ENCODE measurements at regions not wholly inside any gene's neighbourhood (a gene's known extent, or its start where the extent isn't known, plus 50 kb on each side); places are given as distances from the start of the nearest gene placed in this dataset.

- Histone ChIP-seq H3K36me3 (ENCODE audit: control insufficient read depth, insufficient read depth, low read length) (no peaks in the 10 kb centered on the region), H3K27me3 (replicated peaks; ENCODE audit: control insufficient read depth, insufficient read depth, low read length) (no peaks in the 10 kb centered on the region), H3K4me3 (replicated peaks; ENCODE audit: low read depth, low read length) (no peak overlapping the region)
- no peak for TF ChIP-seq CTCF (IDR thresholded peaks at IDR 0.05; ENCODE audit: insufficient read depth, low read length, poor library complexity, severe bottlenecking)
- no peak for DNase-seq (ENCODE audit: extremely low read depth, insufficient read length)
Measured at GRCh38 chr7:24341691-24342413, 57.9 kb downstream of the NPY start.

- H3K27me3 ChIP-seq (replicated peaks; ENCODE audit: control insufficient read depth, insufficient read depth, low read length): no peaks in the 10 kb centered on the region
- H3K36me3 ChIP-seq (ENCODE audit: control insufficient read depth, insufficient read depth, low read length): no peaks in the 10 kb centered on the region
- no peak overlapping the region for H3K4me3 ChIP-seq (replicated peaks; ENCODE audit: low read depth, low read length)
- no peak for DNase-seq (ENCODE audit: extremely low read depth, insufficient read length)
- no peak for TF ChIP-seq CTCF (IDR thresholded peaks at IDR 0.05; ENCODE audit: insufficient read depth, low read length, poor library complexity, severe bottlenecking)
Measured at GRCh38 chr7:24343614-24344013, 59.6 kb downstream of the NPY start.

GRCh38 chr7:24346129-24346528 is 62.1 kb downstream of the NPY start:
- Histone ChIP-seq H3K4me3 (replicated peaks; ENCODE audit: low read depth, low read length) (no peak overlapping the region), H3K36me3 (ENCODE audit: control insufficient read depth, insufficient read depth, low read length) (no peaks in the 10 kb centered on the region), H3K27me3 (replicated peaks; ENCODE audit: control insufficient read depth, insufficient read depth, low read length) (no peaks in the 10 kb centered on the region)
- DNase-seq (ENCODE audit: extremely low read depth, insufficient read length): no peak
- TF ChIP-seq CTCF (IDR thresholded peaks at IDR 0.05; ENCODE audit: insufficient read depth, low read length, poor library complexity, severe bottlenecking): no peak

GRCh38 chr7:24346716-24347115 is 62.7 kb downstream of the NPY start:
- TF ChIP-seq CTCF (IDR thresholded peaks at IDR 0.05; ENCODE audit: insufficient read depth, low read length, poor library complexity, severe bottlenecking): no peak

GRCh38 chr7:24349339-24349738 is 65.3 kb downstream of the NPY start:
- Histone ChIP-seq H3K4me3 (replicated peaks; ENCODE audit: low read depth, low read length) (no peak overlapping the region), H3K27me3 (replicated peaks; ENCODE audit: control insufficient read depth, insufficient read depth, low read length) (no peaks in the 10 kb centered on the region), H3K36me3 (ENCODE audit: control insufficient read depth, insufficient read depth, low read length) (no peaks in the 10 kb centered on the region)
- no peak for DNase-seq (ENCODE audit: extremely low read depth, insufficient read length)
- no peak for TF ChIP-seq CTCF (IDR thresholded peaks at IDR 0.05; ENCODE audit: insufficient read depth, low read length, poor library complexity, severe bottlenecking)

More at GRCh38 chr7:24346716-24347115, 62.7 kb downstream of the NPY start:
- no peaks in the 10 kb centered on the region for H3K27me3 ChIP-seq (replicated peaks; ENCODE audit: control insufficient read depth, insufficient read depth, low read length)
- no peak overlapping the region for H3K4me3 ChIP-seq (replicated peaks; ENCODE audit: low read depth, low read length)
- no peak for DNase-seq (ENCODE audit: extremely low read depth, insufficient read length)
- H3K36me3 ChIP-seq (ENCODE audit: control insufficient read depth, insufficient read depth, low read length): no peaks in the 10 kb centered on the region

GRCh38 chr7:24354456-24354855 is 70.5 kb downstream of the NPY start:
- H3K27me3 ChIP-seq (replicated peaks; ENCODE audit: control insufficient read depth, insufficient read depth, low read length): no peaks in the 10 kb centered on the region
- H3K4me3 ChIP-seq (replicated peaks; ENCODE audit: low read depth, low read length): no peak overlapping the region
- no peak for TF ChIP-seq CTCF (IDR thresholded peaks at IDR 0.05; ENCODE audit: insufficient read depth, low read length, poor library complexity, severe bottlenecking)
- H3K36me3 ChIP-seq (ENCODE audit: control insufficient read depth, insufficient read depth, low read length): no peaks in the 10 kb centered on the region
- DNase-seq (ENCODE audit: extremely low read depth, insufficient read length): no peak

All from GM06990 (cell line).